ENCODE measurements at regions not wholly inside any gene's neighbourhood (a gene's known extent, or its start where the extent isn't known, plus 50 kb on each side); places are given as distances from the start of the nearest gene placed in this dataset.
A peak's percentile ranks its signal among the peaks of the same experiment; 100 is the strongest.

DNA sequence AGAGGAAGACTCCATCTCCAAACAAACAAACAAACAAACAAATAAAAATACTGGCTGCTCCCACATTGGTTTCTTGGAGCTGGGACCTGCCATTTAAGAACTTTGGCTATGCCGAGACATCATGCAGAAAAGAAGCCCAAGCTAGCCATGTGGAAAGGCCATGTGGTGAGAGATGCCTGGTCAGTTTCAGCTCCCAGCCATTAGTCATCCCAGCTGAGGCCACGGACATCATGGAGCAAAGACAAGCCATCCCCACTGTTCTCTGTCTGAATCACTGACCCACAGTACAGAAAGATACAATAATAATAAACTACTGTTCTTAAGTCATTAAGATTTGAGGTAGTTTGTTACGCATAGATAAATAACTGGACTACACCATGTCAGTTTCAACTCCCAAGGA is 70.0 kb upstream of the PCBD1 start:
- no peaks in the 10 kb centered on the region for H3K9me3 Mint-ChIP-seq
- H3K4me3 Mint-ChIP-seq, result no peak overlapping the region
- ATAC-seq (no peak), DNase-seq (no peak)
- H3K27ac Mint-ChIP-seq, result no peak overlapping the region
- H3K27me3 Mint-ChIP-seq, result peaks cover 3 to 16% (median 8%) of the 10 kb centered on the region in 5 donors
- H3K4me1 Mint-ChIP-seq, result no peaks in the 10 kb centered on the region
- POLR2A ChIA-PET, result no interaction called here
- H3K36me3 Mint-ChIP-seq, result no peaks in the 10 kb centered on the region

DNA sequence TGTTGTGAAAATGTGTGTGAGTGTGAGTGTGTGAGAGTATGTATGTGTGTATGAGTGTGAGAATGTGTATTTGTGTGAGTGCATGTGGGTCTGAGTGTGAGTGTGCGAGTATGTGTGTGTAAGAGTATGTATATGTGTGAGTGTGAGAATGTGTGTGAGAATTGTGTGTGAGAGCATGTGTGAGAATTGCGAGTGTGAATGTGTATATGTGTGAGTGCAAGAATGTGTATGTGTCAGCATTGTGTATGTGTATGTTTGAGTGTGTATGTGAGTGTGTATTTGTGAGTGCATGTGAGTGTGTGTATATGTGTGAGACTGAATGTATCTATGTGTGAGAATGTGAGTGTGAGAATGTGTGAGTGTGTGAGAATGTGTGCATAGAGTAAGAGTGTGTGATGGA is 72.0 kb upstream of the PCBD1 start:
- ATAC-seq, result no peak
- H3K4me3 Mint-ChIP-seq, result no peak overlapping the region
- peaks cover 0 to 1% (median 0%) of the 10 kb centered on the region in 9 donors for H3K9me3 Mint-ChIP-seq
- no peaks in the 10 kb centered on the region for H3K4me1 Mint-ChIP-seq
- POLR2A ChIA-PET, result no interaction called here
- DNase-seq, result peak in 1 of 10 donors; percentile 22
- H3K27me3 Mint-ChIP-seq, result peaks cover 4 to 20% (median 9%) of the 10 kb centered on the region in 5 donors
- H3K36me3 Mint-ChIP-seq, result no peaks in the 10 kb centered on the region
- H3K27ac Mint-ChIP-seq, result no peak overlapping the region

DNA sequence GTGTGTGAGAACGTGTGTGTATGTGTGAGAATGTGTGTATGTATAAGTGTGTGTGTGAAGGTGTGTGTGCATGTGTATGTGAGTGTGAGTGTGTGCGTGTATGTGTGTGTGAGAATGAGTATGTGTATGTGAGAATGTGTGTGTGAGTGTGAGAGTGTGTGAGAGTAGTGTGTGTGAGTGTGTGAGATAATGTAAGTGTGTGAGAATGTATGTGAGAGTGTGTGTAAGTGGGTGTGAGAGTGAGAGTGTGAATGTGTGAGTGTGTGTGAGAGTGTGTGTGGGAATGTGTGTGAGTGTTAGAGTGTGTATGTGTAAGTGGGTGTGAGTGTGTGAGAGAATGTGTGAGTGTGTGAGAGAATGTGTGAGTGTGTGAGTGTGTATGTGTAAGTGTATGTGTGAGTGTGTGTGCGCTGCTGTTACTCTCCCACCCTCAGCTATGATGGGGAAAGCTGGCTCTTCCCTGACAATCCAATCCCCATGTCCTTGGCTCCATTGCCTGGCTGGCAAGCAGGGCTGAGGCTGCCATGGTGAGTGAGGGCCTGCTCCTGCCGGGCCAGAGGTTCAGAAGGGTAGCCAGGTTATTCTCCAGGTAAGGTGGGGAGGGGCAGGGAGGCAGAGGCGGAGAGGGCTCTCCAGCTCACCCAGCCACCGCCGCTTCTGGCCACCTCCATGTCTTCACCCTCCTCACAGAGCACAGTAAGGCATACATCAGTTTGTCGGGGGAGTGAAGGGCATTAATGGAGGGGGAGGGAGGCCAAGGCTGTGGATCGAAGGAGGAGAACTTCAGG is 72.6 kb upstream of the PCBD1 start:
- H3K36me3 Mint-ChIP-seq, result no peaks in the 10 kb centered on the region
- H3K4me3 Mint-ChIP-seq, result no peak overlapping the region
- peaks cover 5 to 24% (median 13%) of the 10 kb centered on the region in 5 donors for H3K27me3 Mint-ChIP-seq
- H3K9me3 Mint-ChIP-seq, result peaks cover 0 to 1% (median 0%) of the 10 kb centered on the region in 9 donors
- POLR2A ChIA-PET, result no interaction called here
- no peak overlapping the region for H3K27ac Mint-ChIP-seq
- ATAC-seq (no peak), DNase-seq (peak in 1 of 10 donors; percentile 36)
- H3K4me1 Mint-ChIP-seq, result no peaks in the 10 kb centered on the region

DNA sequence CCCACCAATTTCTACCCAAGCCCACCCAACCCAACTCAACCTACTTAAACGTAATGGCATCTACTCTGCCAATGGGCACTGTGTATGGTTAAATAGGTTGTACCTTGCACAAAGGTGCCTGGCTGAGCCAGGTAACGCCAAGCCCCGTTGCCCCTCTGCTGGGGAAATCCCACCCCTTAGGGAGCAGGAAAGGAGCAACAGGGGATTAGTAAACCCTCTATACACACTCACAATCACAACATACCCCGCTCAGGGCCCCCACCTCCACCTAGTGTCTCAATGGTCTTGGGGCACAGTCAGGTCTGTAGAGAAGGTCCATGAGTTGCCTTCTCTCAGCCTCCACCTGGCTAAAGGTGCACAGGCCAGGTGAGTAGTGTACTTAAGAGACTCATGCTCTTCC is 74.3 kb upstream of the PCBD1 start:
- ATAC-seq (no peak), DNase-seq (no peak)
- peaks cover 0 to 1% (median 0%) of the 10 kb centered on the region in 9 donors for H3K9me3 Mint-ChIP-seq
- H3K4me3 Mint-ChIP-seq, result no peak overlapping the region
- no peaks in the 10 kb centered on the region for H3K36me3 Mint-ChIP-seq
- no peaks in the 10 kb centered on the region for H3K4me1 Mint-ChIP-seq
- peaks cover 5 to 28% (median 10%) of the 10 kb centered on the region in 5 donors for H3K27me3 Mint-ChIP-seq
- POLR2A ChIA-PET, result no interaction called here
- peak overlapping the region in 1 of 10 donors; percentile 8 for H3K27ac Mint-ChIP-seq

DNA sequence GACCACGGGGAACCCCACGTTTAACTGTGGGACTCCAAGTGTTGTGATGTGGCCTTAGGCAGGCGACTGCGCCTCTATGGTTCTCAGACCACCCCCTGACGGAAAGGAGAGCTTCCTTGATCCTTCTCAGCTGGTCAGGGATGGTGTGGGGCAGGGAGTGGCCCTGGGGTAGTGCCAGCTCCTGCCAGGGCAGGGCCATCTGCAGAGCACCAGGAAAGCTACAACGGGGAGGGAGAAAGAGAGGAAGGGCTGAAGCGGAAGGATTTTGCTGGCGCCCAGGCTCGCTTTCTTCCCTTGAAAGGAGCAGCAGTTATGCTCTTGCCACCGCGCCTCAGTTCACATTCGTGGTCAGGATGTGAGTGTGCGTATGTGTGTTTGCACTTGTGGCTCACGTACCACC is 74.9 kb upstream of the PCBD1 start:
- peaks cover 0 to 1% (median 0%) of the 10 kb centered on the region in 9 donors for H3K9me3 Mint-ChIP-seq

DNA sequence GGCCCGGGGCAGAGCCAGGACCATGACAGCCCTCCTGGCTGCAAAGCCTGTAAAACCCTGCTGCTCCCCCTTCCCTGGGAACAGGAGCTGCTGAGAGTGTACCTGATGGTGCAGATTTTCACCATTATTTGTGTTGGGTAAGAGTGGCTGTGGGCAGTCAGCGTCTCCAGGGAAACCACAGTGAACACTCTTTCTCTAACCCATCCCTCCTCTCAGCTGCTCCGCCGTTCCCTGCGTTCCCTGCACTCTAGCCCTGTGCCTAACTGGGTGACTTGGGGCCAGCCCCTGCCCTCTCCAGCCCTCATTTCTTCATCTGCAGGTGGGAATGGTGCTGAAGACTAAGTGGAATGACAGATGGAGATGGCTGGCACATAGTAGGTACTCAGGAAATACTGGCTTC is 75.9 kb upstream of the PCBD1 start:
- H3K27ac Mint-ChIP-seq, result no peak overlapping the region
- H3K4me1 Mint-ChIP-seq, result no peaks in the 10 kb centered on the region

More for the DNA sequence above, 74.9 kb upstream of the PCBD1 start:
- Mint-ChIP-seq H3K27me3 (peaks cover 5 to 28% (median 10%) of the 10 kb centered on the region in 5 donors), H3K4me1 (no peaks in the 10 kb centered on the region), H3K36me3 (no peaks in the 10 kb centered on the region), H3K4me3 (no peak overlapping the region), H3K27ac (peak overlapping the region in 1 of 10 donors; percentile 8)
- POLR2A ChIA-PET, result no interaction called here
- peak in 1 of 10 donors; percentile 32 for DNase-seq
- no peak for ATAC-seq

DNA sequence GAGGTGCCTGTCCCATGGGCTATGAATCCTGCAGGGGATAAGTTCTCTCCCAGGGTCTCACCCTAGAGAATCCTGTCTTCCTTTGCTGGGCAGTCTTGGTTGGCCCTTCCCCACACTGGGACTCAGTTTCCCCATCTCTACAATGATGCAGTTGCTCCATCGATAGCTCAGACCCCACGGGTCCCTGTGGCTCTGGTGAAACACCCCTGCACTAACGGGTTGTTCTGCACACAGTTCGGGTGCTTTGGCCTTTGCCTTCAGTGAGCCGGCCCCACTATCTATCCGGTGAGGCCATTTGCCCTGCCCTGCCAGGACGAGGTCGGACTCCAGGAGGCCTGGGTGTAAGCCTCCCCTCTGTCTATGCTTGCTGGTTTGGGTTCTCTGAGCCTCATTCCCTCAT is 76.5 kb upstream of the PCBD1 start:
- POLR2A ChIA-PET, result no interaction called here
- Mint-ChIP-seq H3K27ac (no peak overlapping the region), H3K27me3 (peaks cover 5 to 33% (median 10%) of the 10 kb centered on the region in 5 donors), H3K36me3 (peaks cover 0 to 2% (median 0%) of the 10 kb centered on the region in 3 donors), H3K4me1 (no peaks in the 10 kb centered on the region), H3K4me3 (no peak overlapping the region), H3K9me3 (peaks cover 0 to 1% (median 0%) of the 10 kb centered on the region in 9 donors)
- no peak for DNase-seq
- ATAC-seq, result no peak

More for the DNA sequence above, 75.9 kb upstream of the PCBD1 start:
- Mint-ChIP-seq H3K27me3 (peaks cover 5 to 32% (median 10%) of the 10 kb centered on the region in 5 donors), H3K4me3 (no peak overlapping the region), H3K36me3 (no peaks in the 10 kb centered on the region), H3K9me3 (peaks cover 0 to 1% (median 0%) of the 10 kb centered on the region in 9 donors)
- ATAC-seq, result no peak
- POLR2A ChIA-PET, result no interaction called here
- DNase-seq, result no peak

DNA sequence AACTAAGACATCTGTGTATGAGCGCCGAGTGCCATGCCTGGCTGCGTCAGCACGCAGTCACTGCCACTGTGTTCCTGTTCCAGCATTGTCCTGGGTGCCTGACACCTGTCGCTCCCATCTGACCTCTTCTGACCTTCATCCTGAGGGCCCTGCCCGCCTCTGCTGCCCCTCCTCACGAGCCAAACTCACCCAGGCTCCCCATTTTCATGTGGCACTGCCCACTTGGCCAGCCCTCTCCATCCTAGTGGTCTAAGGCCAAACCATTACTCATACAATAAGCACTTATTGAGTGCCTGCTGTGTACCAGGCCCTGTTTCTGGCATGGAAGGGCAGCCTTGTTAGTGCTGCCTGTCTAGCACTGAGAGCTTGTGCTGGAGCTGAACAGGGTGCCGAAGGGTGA is 77.2 kb upstream of the PCBD1 start:
- ATAC-seq, result no peak
- Mint-ChIP-seq H3K9me3 (peaks cover 0 to 2% (median 0%) of the 10 kb centered on the region in 9 donors), H3K27ac (no peak overlapping the region)

DNA sequence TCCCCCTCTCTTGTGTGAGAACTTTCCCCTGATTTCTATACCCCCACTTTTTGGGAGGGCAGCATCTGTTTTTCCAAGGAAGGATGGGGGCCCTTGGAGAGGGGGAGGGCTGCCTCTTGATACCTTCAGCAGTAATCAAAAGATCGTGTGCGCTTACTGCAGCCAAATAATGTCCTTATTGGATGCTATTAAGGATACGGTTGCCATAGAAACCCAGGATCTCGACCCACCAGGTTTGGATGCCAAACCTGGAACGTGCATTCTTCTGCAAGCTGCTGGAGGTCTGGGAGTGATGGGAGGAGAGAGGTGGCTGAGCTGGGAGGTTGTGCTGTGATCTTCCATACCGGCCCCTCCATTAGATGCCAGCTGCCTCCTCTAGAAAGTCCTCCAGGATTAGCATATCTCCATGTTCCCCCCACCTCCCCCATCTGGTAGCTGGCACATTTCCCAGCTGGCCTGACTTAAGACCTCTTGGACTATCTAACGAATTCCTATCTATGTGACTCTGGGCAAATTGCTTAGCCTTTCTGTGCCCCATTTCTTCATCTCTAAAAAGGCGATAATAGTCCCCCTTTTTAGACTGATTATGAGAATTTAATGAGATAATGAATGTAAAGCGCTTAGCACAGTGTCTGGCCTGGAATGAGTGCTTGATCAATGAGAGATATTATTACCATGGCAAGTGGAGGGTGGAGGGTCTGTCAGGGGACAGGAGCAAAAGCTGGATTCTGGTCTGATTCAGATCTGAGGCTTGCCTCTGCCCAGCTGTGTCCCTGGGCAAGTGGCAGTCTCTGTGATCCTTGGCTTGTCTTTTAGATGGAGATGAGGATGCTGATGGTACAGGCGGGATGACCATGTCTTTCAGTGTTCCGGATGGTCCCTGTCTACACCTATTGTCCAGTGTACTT is 78.5 kb upstream of the PCBD1 start:
- Mint-ChIP-seq H3K9me3 (peaks cover 0 to 15% (median 3%) of the 10 kb centered on the region in 9 donors), H3K36me3 (peaks cover 0 to 4% (median 2%) of the 10 kb centered on the region in 3 donors), H3K27me3 (peaks cover 12 to 44% (median 19%) of the 10 kb centered on the region in 5 donors), H3K27ac (no peak overlapping the region), H3K4me1 (no peaks in the 10 kb centered on the region), H3K4me3 (no peak overlapping the region)
- ATAC-seq (no peak), DNase-seq (no peak)
- POLR2A ChIA-PET, result no interaction called here

More for the DNA sequence above, 77.2 kb upstream of the PCBD1 start:
- no peak overlapping the region for H3K4me3 Mint-ChIP-seq
- DNase-seq, result no peak
- POLR2A ChIA-PET, result no interaction called here
- H3K4me1 Mint-ChIP-seq, result no peaks in the 10 kb centered on the region
- peaks cover 0 to 2% (median 0%) of the 10 kb centered on the region in 3 donors for H3K36me3 Mint-ChIP-seq
- peaks cover 7 to 37% (median 16%) of the 10 kb centered on the region in 5 donors for H3K27me3 Mint-ChIP-seq

DNA sequence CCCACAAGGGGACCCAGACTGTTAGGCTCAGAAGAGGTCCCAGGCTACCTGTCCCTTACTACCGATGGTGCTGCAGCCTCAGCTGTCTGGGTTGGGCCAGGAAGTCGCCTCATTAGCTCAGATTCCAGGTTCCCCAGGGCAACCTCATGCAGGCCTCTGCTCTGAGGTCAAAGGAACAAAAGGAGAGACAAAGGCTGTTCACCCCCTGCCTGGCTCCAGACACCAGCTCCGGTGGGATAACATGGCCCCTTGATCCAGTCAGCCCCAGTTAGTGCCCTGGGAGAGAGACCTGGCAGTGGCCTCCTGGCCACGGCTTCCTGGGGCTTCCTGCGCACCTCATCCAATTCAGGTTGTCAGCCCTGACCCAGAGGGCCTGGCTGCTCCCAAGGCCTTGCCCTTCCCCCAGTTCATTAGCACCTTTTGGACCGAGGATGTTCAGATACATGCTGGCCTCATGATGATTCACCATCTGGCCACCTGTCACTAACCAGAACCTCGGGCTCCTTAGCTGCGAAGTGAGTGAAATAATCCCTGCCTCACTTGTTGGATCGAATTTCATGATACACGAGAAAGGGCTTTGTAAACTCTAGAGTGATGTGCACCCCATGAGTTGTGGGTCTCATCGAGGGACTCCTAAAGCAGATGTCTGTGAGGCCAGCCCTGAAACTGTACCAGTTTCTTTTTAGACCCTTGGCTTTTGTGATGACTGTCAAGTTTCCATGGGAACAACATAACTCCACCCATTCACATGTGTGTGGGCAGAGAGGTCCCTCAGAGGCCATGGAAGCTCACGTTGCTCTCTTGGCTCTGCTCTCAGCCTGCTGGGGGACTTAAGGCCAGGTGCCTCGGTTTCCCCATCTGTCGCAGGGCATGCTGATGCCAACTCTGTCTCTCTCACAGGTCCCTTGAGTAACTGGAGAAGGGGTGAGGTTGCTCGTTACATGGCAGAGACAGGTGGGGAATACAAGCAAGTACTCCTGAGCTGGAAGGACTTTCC is 79.5 kb upstream of the PCBD1 start:
- ATAC-seq, result no peak
- Mint-ChIP-seq H3K27me3 (peaks cover 13 to 40% (median 24%) of the 10 kb centered on the region in 5 donors), H3K4me1 (no peaks in the 10 kb centered on the region), H3K36me3 (peaks cover 0 to 5% (median 2%) of the 10 kb centered on the region in 3 donors), H3K4me3 (no peak overlapping the region), H3K27ac (no peak overlapping the region), H3K9me3 (peaks cover 0 to 25% (median 3%) of the 10 kb centered on the region in 9 donors)
- POLR2A ChIA-PET, result no interaction called here
- DNase-seq, result no peak

DNA sequence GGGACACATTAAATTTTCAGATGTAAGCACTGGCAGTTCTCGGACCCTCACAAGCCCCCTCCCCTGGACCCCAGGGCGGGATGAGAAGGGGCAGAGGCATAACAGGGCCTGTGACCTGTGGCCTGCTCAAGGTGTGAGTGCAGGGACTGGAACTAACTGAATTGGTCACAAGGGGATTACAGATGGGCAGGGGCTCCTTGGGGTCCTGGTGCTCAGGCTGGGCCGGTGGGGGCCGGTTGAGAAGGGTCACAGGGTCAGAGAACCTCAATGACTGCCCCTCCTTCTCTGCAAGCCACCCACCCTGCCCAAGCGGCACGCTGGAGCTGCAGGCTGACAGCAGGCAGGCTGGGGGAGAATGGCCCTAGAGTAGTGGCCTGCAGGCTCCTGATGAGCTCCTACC is 80.8 kb upstream of the PCBD1 start:
- ATAC-seq (no peak), DNase-seq (no peak)
- peaks cover 0 to 5% (median 2%) of the 10 kb centered on the region in 3 donors for H3K36me3 Mint-ChIP-seq
- H3K27me3 Mint-ChIP-seq, result peaks cover 10 to 35% (median 22%) of the 10 kb centered on the region in 5 donors
- H3K4me3 Mint-ChIP-seq, result no peak overlapping the region
- no peak overlapping the region for H3K27ac Mint-ChIP-seq
- POLR2A ChIA-PET, result no interaction called here
- H3K9me3 Mint-ChIP-seq, result peaks cover 0 to 25% (median 3%) of the 10 kb centered on the region in 9 donors
- H3K4me1 Mint-ChIP-seq, result no peaks in the 10 kb centered on the region

DNA sequence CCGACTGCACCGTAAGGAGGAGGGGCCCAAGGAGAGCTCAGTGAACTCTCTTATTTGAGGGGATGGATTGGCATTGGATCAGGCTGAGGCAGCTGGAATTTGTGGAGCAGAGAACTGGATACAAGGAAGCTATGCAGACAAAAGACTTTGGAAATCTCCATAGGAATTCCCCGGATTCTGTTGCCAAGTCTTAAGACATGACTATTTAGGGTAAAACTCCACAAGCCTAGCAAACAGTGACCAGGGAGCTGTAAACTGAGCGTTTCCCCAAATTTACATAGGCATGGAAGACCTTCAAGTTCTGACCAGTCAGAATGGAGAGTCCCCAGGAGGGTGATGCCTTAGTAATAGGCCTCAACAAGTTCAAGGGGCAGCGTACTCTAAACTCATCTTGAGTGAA is 82.5 kb upstream of the PCBD1 start:
- H3K9me3 Mint-ChIP-seq, result peaks cover 0 to 25% (median 3%) of the 10 kb centered on the region in 9 donors
- POLR2A ChIA-PET, result no interaction called here
- peaks cover 0 to 5% (median 2%) of the 10 kb centered on the region in 3 donors for H3K36me3 Mint-ChIP-seq
- no peak overlapping the region for H3K27ac Mint-ChIP-seq
- peaks cover 0 to 2% (median 0%) of the 10 kb centered on the region in 4 donors for H3K4me1 Mint-ChIP-seq
- DNase-seq, result no peak
- H3K27me3 Mint-ChIP-seq, result peaks cover 9 to 34% (median 24%) of the 10 kb centered on the region in 5 donors
- no peak overlapping the region for H3K4me3 Mint-ChIP-seq
- no peak for ATAC-seq

All from naive thymus-derived CD8-positive, alpha-beta T cell (primary cell).